Stomach (tissue), 8 donors: ENCODE measurements at regions not wholly inside any gene's neighbourhood (a gene's known extent, or its start where the extent isn't known, plus 50 kb on each side); places are given as distances from the start of the nearest gene placed in this dataset.

Experiments used
- DNase-seq, 2 donors: peaks; one replicate each; pipeline versions ENCODE4 v3.0.0 to v3.0.0-alpha.2; 2013 to 2019
- H3K27ac ChIP-seq, 5 donors: fragments of 200-600 bp in 4 of 5; sonication (generic) in 4 of 5; one replicate each; pipeline ENCODE4 v1.5.1; 2013 to 2019; ENCODE audit warnings: mild to moderate bottlenecking in 1 of 5, moderate library complexity in 1 of 5
- H3K27me3 ChIP-seq, 3 donors: fragments of 200-600 bp; sonication (generic); one replicate each; pipeline ENCODE4 v1.5.1; 2017 to 2019; ENCODE audit warnings: mixed run types in 1 of 3
- H3K36me3 ChIP-seq, 4 donors: fragments of 200-600 bp; sonication (generic); 1 replicate in 3 of 4; 2 replicates in 1 of 4; pipeline ENCODE4 v1.5.1; 2016 to 2019
- H3K4me1 ChIP-seq, 4 donors: fragments of 200-600 bp; sonication (generic); one replicate each; pipeline ENCODE4 v1.5.1; 2016 to 2019
- H3K4me3 ChIP-seq, 4 donors: fragments of 200-600 bp; sonication (generic) in 3 of 4; one replicate each; pipeline ENCODE4 v1.5.1; 2016 to 2019; ENCODE audit warnings: mild to moderate bottlenecking in 1 of 4
- H3K9me3 ChIP-seq, 4 donors: fragments of 200-600 bp; sonication (generic); one replicate each; pipeline ENCODE4 v1.5.1; 2016 to 2019
- CTCF ChIP-seq, 7 experiments: fragments of 450-650 bp in 4 of 7; fragments of 200-600 bp in 3 of 7; sonication (generic) in 3 of 7; IDR thresholded peaks; one replicate each; pipeline ENCODE4 v1.5.1; 2016 to 2019; ENCODE audit warnings: antibody characterized with exemption in 7 of 7, control low read depth in 2 of 7, mild to moderate bottlenecking in 1 of 7
- EP300 ChIP-seq: sonication (generic); formaldehyde crosslinking; IDR thresholded peaks from one replicate; pipeline ENCODE4 v1.6.1; 2017; ENCODE audit warnings: antibody characterized with exemption
- POLR2A ChIP-seq, 4 donors: fragments of 450-650 bp; IDR thresholded peaks; one replicate each; pipeline ENCODE4 v1.6.1; 2016; ENCODE audit warnings: antibody characterized with exemption in 4 of 4, control low read depth in 2 of 4, mild to moderate bottlenecking in 1 of 4, moderate library complexity in 1 of 4
- POLR2AphosphoS5 ChIP-seq, 3 donors: sonication (generic); formaldehyde crosslinking; IDR thresholded peaks; one replicate each; pipeline ENCODE4 v1.6.1; 2016; ENCODE audit warnings: antibody characterized with exemption in 3 of 3
- WGBS, 5 donors: extraction: QIAGEN DNeasy Blood & Tissue Kit in 3 of 5; methylation state at CpG; one replicate each; pipeline versions ENCODE4 v1.1.5 to v1.1.7; 2013 to 2018; 5-methylcytosine and 5-hydroxymethylcytosine counted together
- intact Hi-C: fragments of 100-400 bp; cut with DNase I; formaldehyde crosslinking; loops from one replicate; pipeline ENCODE4 v1.15.1; 2023; ENCODE audit warnings: low total_unique reads
- donor health status: healthy with polysubstance abuse.
- donor health status: Bipolar disorder and iron deficiency.
- donor health status: healthy.

DNA sequence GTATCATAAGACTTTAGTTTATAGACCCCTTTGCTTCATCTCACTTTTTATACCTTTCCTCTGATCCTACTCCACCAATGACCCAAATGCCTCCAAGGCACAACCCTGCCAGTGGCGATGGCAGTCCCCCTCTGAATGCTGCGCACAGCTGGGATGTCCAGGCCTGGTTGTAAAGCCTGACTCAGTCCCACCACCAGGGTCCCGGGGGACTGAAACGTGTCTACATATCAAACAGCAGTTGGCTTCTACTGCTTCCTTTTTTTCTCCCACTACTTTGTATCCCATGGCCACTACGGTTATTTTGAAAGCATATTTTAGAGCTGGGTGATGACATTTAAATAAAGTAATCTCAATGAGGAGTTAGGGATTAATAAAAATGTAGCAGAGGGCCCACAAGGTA, 329.8 kb upstream of the PSMD7 start:
- WGBS, 5 donors: 77 to 83% (median 81%) methylated on average over 5 of the region's 5 CpGs
- TF ChIP-seq EP300 (no peak), POLR2A (IDR thresholded peaks at IDR 0.05) (no peak), POLR2AphosphoS5 (IDR thresholded peaks at IDR 0.05) (no peak), CTCF (IDR thresholded peaks at IDR 0.05) (no peak)
- no peak for DNase-seq
- Histone ChIP-seq H3K27me3 (peaks cover 0 to 6% (median 0%) of the 10 kb centered on the region in 3 donors), H3K4me3 (no peak overlapping the region), H3K27ac (no peak overlapping the region), H3K36me3 (no peaks in the 10 kb centered on the region), H3K4me1 (no peaks in the 10 kb centered on the region), H3K9me3 (peaks cover 0 to 10% (median 2%) of the 10 kb centered on the region in 4 donors)
- intact Hi-C loops: no loop called here

DNA sequence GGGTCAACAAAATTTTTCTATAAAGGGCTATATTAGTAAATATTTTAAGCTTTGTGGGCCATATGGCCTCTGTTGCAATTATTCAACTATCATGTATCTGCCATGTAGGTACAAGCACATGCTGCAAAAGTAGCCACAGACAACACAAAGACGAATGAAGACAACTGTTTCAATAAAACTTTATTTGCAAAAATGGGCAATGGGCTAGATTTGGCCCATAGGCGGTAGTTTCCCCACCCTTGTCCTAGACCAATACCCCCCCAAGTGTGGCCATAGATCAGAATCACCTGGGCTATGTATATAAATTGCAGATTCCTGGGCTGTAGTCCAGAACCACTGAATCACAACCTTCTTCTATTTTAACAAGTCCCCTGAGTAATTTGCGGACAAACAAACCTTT, 331.0 kb upstream of the PSMD7 start:
- H3K9me3 ChIP-seq: peaks cover 0 to 10% (median 2%) of the 10 kb centered on the region in 4 donors
- H3K4me1 ChIP-seq: no peaks in the 10 kb centered on the region
- intact Hi-C loops: no loop called here
- 73 to 94% (median 87%) methylated on average over 3 of the region's 3 CpGs for WGBS, 5 donors
- H3K27ac ChIP-seq: no peak overlapping the region
- no peak for DNase-seq
- TF ChIP-seq CTCF (IDR thresholded peaks at IDR 0.05) (no peak), POLR2A (IDR thresholded peaks at IDR 0.05) (no peak), EP300 (no peak), POLR2AphosphoS5 (IDR thresholded peaks at IDR 0.05) (no peak)
- peaks cover 0 to 6% (median 0%) of the 10 kb centered on the region in 3 donors for H3K27me3 ChIP-seq
- no peak overlapping the region for H3K4me3 ChIP-seq
- H3K36me3 ChIP-seq: no peaks in the 10 kb centered on the region

- Histone ChIP-seq H3K9me3 (no peaks in the 10 kb centered on the region), H3K36me3 (no peaks in the 10 kb centered on the region), H3K27me3 (no peaks in the 10 kb centered on the region), H3K27ac (no peak overlapping the region), H3K4me3 (no peak overlapping the region), H3K4me1 (peaks cover 0 to 5% (median under 1%) of the 10 kb centered on the region in 4 donors)
- DNase-seq: peak; percentile 54 to 89
- WGBS, 5 donors: 28 to 37% (median 33%) methylated on average over 10 of the region's 10 CpGs
- intact Hi-C loops: no loop called here
- TF ChIP-seq CTCF (IDR thresholded peaks at IDR 0.05) (peak in 5 of 7 experiments; percentile 40 to 73 (median 62)), POLR2AphosphoS5 (IDR thresholded peaks at IDR 0.05) (no peak)
These were observed 339.8 kb upstream of the PSMD7 start for GRCh38 chr16:73956587-73957494.

GRCh38 chr16:73955702-73956101, 340.9 kb upstream of the PSMD7 start:
- H3K4me1 ChIP-seq: peaks cover 0 to 5% (median 2%) of the 10 kb centered on the region in 4 donors
- intact Hi-C loops: no loop called here
- H3K9me3 ChIP-seq: no peaks in the 10 kb centered on the region
- H3K36me3 ChIP-seq: no peaks in the 10 kb centered on the region
- 70 to 85% (median 79%) methylated on average over 11 of the region's 11 CpGs for WGBS, 5 donors
- no peak for DNase-seq
- no peak for TF ChIP-seq CTCF (IDR thresholded peaks at IDR 0.05)
- TF ChIP-seq POLR2A (IDR thresholded peaks at IDR 0.05): no peak
- TF ChIP-seq EP300: no peak
- no peak for TF ChIP-seq POLR2AphosphoS5 (IDR thresholded peaks at IDR 0.05)
- H3K27ac ChIP-seq: no peak overlapping the region
- no peaks in the 10 kb centered on the region for H3K27me3 ChIP-seq
- H3K4me3 ChIP-seq: no peak overlapping the region
